GM19438 (cell line): ENCODE measurements at regions not wholly inside any gene's neighbourhood (a gene's known extent, or its start where the extent isn't known, plus 50 kb on each side); places are given as distances from the start of the nearest gene placed in this dataset.

Experiments used
- ATAC-seq: cut with Tn5 transposase; IDR thresholded peaks from one replicate; pipeline ENCODE4 v1.9.1; 2021; ENCODE audit warnings: low read depth; ENCODE audit not compliant: unreplicated experiment

GRCh38 chr4:64503416-64503815 is 94.2 kb upstream of the TECRL start:
- ATAC-seq = no peak

DNA sequence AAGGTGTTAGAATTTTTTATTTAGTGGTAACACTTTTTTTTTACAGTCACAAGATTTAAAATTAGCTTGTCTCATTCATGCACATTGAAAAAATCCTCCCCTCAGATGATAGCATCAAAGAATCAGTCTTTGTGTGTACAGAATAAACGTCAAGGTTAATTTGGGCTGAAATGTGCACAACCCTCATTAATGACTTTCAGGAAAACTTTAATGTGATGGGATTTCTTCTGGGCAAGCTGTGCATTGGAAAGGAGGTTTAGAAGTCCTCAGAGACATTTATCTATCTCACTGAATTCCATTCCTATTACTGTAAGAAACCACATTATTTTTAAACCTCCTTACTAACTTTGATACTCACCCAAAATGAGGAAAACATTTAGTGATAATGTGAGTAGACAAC is 88.2 kb upstream of the TECRL start:
- ATAC-seq = no peak

GRCh38 chr4:64495946-64496345 is 86.7 kb upstream of the TECRL start:
- ATAC-seq = no peak

DNA sequence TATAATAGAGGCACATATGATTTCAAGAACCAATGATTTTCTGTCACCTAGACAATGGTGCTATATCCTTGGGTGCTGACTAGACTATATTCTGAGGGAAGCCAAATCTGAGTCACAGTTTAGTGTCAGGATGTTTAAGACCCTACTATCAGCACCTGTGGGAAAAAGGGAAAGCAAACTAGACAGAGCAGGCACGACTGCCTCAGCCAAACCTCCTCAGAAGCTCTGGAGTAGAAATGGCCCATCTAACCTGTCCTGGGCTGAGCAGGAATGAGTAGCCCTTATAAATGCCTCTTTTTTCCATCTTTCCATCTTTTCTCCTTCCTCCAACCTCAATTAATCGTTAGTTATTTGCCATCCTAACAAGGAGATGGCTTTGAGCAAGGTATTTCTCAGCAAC is 80.4 kb upstream of the TECRL start:
- no peak for ATAC-seq

DNA sequence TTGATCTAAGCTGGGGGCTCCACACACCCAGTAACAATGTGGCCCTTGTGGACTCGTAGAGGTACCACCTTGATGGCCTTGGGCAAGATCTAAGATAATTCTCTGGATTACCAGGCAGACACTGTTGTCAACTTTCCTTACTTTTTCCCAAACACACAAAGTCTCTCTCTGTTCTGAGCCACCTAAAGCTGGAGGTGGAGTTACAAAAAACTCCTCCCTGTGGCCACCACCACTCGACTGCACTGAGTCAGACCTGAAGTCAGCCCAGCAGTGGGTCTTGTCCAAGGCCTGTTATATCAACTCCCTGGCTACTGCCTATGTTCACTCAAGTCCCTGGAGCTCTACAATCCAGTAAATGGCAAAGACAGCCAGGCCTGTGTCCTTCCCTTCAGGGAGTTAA is 70.1 kb upstream of the TECRL start:
- ATAC-seq = no peak

DNA sequence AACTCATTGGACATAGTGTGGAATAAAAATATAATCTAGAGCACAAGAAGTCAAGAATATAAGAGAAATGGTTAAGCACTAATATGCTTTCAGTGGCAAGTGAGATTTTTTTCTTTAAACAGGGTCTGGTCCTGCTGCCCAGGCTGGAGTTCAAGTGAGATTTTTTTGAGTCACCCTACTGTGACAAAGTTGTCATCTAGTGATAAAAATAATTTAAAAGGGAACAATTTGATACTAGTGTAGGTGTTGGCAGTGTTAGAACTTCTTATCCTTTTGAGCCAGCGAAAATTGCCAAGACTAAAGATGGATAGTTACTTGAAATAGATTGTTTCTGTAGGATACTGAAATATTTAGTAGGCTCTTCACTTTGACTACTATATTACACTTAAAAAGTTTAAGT is 67.9 kb upstream of the TECRL start:
- ATAC-seq = no peak

DNA sequence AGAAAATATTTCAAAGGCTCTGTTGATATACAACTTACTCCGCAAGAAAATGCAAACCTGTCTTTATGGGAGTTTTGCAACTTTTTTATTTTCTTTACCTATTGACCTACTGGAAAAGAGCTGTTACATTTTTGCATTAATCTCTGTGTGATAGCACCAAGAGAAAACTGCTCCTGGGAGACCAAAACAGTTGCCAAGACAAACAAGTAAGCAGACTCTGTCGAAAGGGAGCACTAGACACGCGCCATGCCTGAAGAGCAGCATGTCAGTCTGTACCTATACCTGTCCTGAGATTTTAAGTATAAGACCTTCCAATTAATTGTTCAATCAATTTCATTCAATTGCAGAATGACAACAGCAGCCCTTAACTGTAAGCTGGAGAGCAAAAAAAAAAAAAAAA is 56.0 kb upstream of the TECRL start:
- no peak for ATAC-seq

GRCh38 chr4:64464581-64464980 is 55.3 kb upstream of the TECRL start:
- no peak for ATAC-seq
